ENCODE measurements at regions not wholly inside any gene's neighbourhood (a gene's known extent, or its start where the extent isn't known, plus 50 kb on each side); places are given as distances from the start of the nearest gene placed in this dataset.

GRCh38 chr5:143657647-143658285, 154.2 kb upstream of the HMHB1 start:
- TF ChIP-seq, protein P1, sequence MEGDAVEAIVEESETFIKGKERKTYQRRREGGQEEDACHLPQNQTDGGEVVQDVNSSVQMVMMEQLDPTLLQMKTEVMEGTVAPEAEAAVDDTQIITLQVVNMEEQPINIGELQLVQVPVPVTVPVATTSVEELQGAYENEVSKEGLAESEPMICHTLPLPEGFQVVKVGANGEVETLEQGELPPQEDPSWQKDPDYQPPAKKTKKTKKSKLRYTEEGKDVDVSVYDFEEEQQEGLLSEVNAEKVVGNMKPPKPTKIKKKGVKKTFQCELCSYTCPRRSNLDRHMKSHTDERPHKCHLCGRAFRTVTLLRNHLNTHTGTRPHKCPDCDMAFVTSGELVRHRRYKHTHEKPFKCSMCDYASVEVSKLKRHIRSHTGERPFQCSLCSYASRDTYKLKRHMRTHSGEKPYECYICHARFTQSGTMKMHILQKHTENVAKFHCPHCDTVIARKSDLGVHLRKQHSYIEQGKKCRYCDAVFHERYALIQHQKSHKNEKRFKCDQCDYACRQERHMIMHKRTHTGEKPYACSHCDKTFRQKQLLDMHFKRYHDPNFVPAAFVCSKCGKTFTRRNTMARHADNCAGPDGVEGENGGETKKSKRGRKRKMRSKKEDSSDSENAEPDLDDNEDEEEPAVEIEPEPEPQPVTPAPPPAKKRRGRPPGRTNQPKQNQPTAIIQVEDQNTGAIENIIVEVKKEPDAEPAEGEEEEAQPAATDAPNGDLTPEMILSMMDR (IDR thresholded peaks at IDR 0.05; ENCODE audit: low read depth, low read length): no peak
- H3K4me3 ChIP-seq (replicated peaks in 1 of 2; ENCODE audit: low read depth in 2 of 2, low read length in 2 of 2): no peak overlapping the region
- peak in 1 of 2 donors; percentile 49 for DNase-seq (ENCODE audit: low read depth in 2 of 2)

- TF ChIP-seq, protein P1 (IDR thresholded peaks at IDR 0.05; ENCODE audit: low read depth, low read length): no peak
- H3K4me3 ChIP-seq (replicated peaks in 1 of 2; ENCODE audit: low read depth in 2 of 2, low read length in 2 of 2): no peak overlapping the region
- DNase-seq (ENCODE audit: low read depth in 2 of 2): peak in 1 of 2 donors; percentile 32
Observed at GRCh38 chr5:143653766-143654282, 158.1 kb upstream of the HMHB1 start.

DNA sequence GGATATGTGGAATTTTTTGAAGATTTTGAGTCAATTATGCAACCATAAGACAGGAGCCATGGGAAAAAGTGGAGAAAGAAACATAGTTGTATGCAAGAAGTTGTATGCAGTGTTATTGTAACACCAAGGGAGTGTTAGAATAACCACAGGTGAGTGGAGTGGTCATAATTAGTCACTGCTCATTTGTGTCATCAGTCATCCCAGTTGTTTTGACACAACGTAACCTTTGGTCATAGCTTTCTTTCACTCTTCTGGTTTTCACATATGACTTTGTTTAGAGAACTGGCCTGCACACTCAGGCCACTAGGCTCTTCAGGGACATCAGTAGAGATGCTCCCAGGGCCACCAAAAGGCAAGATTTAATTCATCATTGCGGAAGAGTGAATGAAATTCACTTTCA, 158.7 kb upstream of the HMHB1 start:
- H3K4me3 ChIP-seq (replicated peaks in 1 of 2; ENCODE audit: low read depth in 2 of 2, low read length in 2 of 2): no peak overlapping the region
- DNase-seq (ENCODE audit: low read depth in 2 of 2): no peak
- TF ChIP-seq, protein P1 (IDR thresholded peaks at IDR 0.05; ENCODE audit: low read depth, low read length): no peak

DNA sequence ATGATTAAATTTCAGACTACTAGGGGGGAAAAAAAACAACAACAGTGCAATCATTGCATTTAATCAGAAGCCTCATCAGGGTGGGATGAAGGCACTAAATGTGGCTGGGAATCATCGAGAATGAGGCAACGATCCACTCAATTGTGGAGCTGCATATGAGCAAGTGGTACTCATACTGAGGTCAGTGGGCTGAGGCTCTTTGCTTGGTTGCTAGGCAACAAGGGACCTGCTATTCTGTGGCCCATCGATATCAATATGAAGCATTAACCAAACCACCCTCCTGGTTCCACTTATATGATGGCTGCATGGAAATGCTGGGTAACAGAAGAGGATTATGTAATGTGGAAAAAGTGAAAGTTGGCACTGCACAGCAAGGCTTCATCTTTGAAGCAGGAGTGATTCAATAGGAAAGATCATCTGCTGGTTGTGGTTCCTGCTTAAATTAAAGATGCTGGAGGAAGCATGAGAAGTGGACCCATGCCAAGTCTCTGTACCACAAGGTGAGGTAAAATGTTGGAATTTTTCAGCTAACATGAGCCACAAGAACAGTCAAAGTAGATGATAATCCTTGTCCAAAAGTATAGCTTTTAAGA, 159.8 kb upstream of the HMHB1 start:
- H3K4me3 ChIP-seq (replicated peaks in 1 of 2; ENCODE audit: low read depth in 2 of 2, low read length in 2 of 2): no peak overlapping the region
- TF ChIP-seq, protein P1 (IDR thresholded peaks at IDR 0.05; ENCODE audit: low read depth, low read length): no peak
- DNase-seq (ENCODE audit: low read depth in 2 of 2): no peak

DNA sequence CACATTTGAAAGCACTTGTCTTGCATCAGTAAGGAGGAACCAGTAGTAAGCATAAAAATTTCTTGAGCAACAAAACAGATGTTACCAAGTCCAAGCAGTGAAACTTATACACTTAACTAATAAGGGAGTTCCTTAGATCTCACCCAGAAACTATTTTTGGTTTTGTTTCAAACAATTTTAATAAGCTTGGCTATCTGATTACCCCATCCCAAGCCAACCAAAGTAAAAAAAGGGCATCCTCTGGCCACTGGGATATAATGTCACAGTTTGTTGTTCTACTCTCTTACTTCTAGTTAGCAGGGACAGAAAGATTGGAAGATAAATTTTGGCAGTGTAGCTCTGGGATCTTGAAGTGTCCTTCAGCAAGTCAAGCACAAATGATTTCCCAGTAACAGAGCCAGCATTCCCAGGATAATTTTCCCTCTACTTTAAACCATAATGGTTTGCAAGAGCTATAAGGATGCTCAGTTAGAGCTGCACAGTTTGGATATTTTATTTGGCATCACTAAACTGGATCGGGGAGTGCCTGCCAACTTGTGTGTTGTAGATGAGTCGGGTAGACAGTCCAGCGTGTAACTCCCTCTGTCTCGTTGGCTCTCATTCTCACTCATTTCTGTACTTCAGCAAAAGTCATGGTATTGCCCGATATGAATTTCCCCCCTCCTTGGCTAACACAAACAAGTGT, 161.9 kb upstream of the HMHB1 start:
- TF ChIP-seq, protein P1 (IDR thresholded peaks at IDR 0.05; ENCODE audit: low read depth, low read length): no peak
- H3K4me3 ChIP-seq (replicated peaks in 1 of 2; ENCODE audit: low read depth in 2 of 2, low read length in 2 of 2): no peak overlapping the region
- no peak for DNase-seq (ENCODE audit: low read depth in 2 of 2)

DNA sequence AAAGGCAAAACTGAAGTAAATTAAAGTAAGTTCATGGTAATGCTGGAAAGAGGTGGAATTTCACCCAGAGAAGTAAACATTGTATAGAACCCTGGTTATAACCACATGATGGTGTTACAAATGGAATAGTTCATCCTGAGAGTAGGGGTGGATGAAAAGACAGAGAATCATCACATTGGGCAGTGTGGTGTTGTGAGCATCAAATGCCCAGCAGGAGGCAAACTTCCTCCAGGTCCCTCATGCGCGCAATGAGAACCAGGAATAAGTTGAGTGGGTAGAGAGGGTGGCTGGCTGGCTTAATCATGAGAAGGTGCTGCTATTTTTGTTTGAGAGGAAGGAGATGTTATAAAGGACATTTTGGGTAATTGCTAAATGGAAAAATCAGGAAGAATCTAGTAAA, 163.3 kb upstream of the HMHB1 start:
- no peak overlapping the region for H3K4me3 ChIP-seq (replicated peaks in 1 of 2; ENCODE audit: low read depth in 2 of 2, low read length in 2 of 2)
- peak in 1 of 2 donors; percentile 24 for DNase-seq (ENCODE audit: low read depth in 2 of 2)
- TF ChIP-seq, protein P1 (IDR thresholded peaks at IDR 0.05; ENCODE audit: low read depth, low read length): no peak

Data from cardiac fibroblast (primary cell).